Kasumi-1 (cell line): ENCODE measurements at regions not wholly inside any gene's neighbourhood (a gene's known extent, or its start where the extent isn't known, plus 50 kb on each side); places are given as distances from the start of the nearest gene placed in this dataset.

Experiments
- DNase-seq, 2 experiments: peaks; one replicate each; lab custom pipeline; 2025; lab: John Stamatoyannopoulos, UW

DNA sequence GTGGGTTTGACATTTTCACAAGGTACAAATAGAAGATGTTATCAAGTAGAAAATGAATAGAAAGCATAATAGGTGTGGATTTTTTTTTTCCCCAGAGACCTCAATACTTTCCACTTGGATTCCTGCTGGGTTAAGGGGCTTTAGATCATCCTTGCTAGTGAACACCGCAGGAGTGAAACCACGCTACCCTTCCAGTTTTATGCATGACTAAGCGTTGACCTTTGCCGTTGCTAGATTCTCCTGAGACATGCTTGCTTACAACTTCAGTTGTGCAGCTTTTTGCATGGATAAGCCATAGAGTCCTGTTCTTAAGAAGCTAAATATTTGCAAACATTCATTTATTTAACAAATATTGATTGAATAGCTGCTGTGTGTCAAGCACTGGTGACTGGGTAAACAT is 299.7 kb upstream of the LMCD1 start:
- no peak for DNase-seq

DNA sequence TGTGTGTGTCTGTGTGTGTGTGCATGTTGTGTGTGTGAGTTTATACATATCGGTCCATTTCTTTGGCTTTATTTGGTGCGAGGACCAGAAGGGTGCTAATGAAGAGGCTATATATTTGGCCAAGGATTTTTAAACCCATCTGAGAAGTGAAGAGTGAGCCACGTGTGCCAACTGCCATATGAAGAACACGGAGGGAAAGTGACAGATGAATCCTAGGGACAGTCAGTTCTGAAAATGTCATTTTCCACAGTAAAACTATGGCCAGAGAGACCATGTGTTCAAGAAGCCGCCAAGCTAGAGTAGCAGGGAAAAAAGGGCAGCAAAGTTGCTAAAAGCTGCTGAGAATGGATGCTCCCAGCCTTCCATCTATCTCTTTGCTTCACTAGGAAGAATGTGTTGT is 297.3 kb upstream of the LMCD1 start:
- DNase-seq, result no peak

DNA sequence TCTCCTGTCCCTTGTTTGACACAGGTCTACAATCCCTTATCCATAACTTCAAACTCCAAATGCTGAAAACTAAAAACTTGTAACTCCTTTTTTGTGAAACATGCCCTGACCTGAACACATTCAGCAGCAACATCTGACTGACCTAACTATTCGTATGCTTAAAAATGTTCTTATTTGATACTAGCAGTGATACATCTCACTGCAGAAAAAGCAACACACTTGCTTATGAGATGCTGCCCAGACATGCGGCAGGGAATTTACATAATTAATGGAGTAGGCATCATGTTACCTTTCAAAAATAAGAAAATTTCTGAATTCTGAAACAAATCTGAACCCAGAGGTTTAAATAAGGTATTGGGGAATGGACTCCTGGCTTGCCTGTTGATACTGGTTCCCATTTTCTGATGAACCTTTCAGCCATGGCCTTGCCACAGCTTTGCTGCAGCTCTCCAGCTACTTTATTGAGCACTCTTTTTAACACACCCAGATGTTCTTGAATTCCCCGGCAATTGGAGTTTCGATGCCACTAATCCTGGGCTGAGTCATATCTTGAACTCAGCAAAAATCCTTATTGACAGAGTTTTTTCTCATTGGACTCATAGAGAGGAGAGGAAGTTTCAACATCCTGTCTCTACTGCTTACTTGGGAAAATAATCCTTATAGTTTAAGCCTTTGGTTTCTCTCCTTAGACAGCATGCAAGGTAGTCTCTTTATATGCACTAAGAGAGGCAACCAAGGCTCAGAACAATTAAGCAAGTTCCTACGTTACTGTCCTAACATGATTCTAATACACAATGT is 296.6 kb upstream of the LMCD1 start:
- DNase-seq, result no peak

DNA sequence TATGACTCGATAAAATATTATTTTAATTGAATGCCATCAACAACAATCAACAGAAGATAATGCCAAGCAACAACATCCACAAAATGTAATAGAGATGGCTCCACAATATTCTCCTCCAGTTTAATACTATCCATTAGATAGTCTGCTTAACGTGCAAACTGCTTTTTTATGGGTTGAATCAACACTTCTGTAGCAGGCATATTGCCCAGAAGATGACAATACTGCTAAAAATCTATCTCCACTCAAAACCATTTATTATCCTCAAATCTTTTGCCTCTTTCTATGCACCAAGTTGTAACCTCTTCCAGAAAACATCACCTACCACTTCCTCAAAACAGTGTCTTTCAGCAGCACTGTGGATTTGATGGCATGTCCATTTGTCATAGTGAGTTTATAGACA is 295.7 kb upstream of the LMCD1 start:
- no peak for DNase-seq

DNA sequence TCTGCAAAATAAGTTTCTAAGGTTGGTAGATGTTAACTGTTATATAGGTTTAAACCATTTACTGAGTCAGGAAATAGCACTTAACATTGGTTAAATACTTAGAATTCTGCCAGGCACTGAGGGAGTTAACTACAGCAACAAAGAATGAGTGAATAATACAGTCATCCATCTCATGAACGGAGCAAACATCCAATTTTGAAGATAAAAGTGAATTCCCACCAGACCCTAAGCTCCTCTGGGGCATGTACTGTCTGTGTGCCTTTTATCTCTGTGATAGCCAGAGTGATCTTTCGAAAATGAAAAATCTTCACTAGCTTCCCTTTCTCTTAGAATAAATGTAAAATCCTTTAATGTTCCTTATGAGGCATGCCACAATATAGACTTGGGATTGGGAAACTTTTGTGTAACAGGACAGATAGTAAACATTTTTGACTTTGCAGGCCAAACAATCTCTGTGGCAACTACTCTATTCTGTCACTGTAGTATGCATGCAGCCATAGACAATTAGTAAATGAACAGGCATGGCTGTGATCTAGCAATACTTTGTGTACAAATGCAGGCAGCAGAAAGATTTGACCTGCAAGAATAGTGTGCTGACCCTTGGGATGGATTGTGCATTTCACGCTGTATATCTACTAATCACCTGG is 294.5 kb upstream of the LMCD1 start:
- DNase-seq, result no peak

DNA sequence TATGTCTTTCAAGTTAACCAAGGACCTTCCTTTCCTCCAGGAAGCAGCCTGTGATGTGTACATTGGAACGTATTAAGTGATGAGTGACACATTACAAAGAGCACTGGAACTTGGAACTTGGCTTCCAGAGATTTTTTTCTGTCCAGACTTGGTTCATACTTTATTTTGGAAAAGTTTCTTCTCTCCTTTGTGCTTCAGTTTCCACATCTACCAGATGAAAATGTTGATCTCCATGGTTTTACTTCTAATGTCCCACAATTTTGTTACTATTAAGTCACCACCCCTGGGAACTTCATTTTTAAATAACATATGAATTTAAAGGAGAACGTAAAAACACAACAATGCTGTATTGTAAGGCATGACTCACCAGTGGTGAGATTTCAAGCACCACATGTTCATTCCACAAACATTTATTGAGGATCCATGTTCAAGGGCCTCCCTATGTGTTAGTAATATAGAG is 290.7 kb upstream of the LMCD1 start:
- no peak for DNase-seq

DNA sequence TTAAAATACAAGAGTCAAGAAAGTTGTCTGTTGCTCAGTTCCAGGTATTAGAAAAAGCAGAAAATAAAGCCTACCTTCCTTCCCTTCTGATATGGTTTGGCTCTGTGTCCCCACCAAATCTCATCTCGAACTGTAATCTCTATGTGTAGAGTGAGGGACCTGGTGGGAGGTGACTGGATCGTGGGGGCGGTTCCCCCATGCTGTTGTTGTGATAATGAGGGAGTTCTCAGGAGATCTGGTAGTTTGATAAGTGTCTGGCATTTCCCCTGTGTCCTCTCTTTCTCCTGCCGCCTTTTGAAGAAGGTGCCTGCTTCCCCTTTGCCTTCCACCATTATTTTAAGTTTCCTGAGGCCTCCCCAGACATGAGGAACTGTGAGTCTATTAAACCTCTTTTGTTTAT is 288.8 kb upstream of the LMCD1 start:
- DNase-seq, result no peak

DNA sequence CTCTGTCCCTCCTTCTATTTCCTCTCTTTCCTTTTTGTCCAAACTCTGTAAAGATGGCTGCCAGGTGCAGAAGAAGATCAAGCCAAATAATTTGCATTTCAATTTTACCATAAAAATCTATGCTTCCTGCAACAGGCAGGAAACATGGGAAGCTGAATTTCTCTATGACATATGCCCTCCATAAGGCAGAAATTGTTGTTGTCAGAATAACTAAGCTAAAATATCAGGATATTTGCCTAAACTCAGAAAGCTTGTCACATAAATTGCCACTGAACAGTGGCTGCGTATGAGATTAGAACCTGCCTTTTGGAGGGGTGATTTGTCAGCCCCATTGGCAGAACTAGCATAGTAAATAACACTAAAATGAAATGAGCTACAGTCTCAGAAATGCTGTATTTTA is 288.3 kb upstream of the LMCD1 start:
- DNase-seq, result no peak

DNA sequence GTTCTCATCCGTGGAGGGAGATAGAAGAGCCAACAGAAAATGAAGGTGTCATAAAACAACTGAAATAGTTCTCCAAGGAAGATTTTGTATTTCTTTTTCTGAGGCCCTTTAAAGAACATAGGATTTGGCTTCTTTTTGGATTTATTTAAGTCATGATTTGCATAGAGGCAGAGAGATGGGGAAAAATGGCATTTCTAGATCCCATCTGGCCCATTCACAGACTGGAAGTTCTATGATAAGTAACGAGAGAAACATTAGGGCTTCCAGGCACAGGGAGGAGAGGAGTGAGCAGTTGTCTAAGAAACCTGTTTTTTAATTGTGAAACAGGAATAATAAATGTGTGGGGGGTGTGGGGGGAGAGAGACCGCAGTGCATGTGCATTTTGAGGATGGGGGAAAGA is 285.8 kb upstream of the LMCD1 start:
- DNase-seq, result no peak

DNA sequence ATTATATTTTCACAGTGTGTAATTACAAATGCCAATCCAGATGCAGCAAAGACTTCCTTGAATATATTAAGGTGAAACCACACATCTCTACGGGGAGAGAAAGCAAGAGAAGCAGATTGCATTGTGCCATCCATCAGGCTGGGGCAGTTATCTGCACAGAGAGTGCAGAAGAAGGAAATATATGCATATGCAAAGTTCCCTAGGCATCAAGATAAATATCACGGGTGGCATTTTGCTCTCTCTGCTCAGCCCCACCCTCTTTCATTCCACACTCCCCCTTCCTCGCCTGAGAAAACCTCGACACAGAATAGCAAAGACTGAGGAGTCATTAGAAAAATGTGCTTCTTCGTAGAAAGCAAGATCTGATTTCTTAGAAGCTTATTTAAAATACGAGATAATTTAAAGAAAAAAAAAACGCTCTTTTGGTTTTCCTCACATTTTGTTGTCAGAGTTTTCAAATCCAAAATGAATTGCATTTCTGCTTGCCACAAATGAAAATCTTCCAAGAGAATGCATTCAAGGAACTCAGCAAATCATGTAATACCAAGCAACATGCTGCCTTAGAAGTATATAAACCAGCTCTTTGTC is 283.2 kb upstream of the LMCD1 start:
- DNase-seq, result no peak

DNA sequence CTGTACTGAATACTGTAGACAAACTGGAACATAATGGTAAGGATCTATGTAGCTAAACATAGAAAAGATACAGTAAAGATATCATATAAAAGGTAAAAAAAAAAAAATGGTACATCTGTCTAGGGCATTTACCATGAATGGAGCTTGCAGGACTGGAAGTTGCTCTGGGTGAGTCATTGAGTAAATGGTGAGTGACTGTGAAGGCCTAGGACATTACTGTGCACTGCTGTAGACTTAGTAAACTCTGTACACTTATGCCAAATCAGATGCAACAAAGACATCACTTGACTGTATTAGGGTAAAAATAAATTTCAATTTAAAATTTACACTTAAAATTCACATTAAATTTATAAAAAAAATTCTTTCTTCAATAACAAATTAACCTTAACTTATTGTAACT is 281.3 kb upstream of the LMCD1 start:
- no peak for DNase-seq

DNA sequence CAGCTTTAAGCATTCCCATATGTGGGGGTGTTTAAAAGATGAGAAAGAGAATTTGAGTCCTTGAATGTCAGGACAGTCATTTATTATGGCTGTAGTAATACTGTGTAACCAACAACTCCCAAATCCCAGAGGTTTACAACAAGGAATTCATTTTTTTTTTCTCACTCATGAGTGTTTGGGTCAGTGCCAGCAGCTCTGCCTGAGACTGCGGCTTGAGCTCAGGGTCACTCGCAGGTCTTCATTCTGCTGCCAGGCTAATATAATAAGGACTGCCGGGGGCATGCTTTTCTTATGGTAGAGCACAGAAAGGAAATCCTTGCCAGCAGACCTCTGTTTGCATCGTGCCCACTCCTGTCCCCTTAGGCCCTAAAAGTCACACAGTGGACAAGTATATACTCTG is 277.9 kb upstream of the LMCD1 start:
- no peak for DNase-seq

DNA sequence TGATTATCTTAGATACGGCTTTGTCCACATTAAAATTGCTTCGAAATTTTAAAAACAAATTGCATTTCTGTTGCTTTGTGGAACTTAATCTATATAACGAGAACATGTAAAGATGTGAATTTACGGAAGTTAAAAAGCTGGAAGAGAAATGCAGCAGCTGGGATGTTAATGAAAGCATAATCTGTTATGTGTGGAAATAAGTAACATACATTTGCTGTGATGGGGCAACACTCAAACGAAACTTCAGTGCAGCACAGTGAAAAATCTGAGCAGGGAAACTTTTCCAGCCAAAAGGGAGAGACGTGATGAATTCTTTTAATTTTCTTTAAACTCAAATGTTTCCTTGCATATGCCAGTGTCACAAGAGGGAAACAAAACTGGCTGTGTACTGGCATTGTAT is 276.7 kb upstream of the LMCD1 start:
- DNase-seq, result no peak

DNA sequence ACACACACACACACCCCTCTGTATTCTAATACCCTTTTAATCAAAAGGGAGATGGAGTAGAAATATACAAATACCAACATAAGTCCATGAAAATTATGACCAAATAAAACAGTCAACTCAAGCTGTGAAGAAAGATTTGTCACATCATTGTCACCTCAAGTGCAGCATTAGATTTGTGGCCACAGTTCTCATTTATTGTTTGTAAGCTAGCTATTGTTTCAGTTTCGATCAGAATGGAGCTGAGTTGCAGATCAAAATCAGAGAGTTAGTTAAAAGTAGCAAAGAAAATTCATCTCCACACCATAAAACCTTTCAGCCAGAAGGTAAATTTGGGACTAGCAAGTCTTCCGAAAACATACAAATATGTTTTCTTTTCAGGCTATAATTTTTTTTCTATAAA is 267.7 kb upstream of the LMCD1 start:
- no peak for DNase-seq

DNA sequence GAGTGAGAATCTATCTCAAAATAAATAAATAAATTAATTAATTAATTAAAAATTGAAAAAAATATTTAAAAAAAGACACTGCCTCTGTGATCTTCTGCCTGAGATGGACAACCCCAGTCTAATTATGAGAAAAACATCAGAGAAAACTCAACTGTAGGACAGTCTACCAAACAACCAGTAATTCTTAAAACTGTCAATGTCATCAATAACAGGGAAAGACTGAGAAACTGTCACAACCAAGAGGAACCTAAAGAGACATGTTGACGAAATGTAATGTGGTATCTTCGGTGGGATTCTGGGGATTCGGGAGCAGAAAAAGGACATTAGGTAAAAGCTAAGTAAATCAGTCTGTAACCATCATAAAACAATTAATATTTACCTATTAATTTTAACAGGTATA is 265.4 kb upstream of the LMCD1 start:
- no peak for DNase-seq

DNA sequence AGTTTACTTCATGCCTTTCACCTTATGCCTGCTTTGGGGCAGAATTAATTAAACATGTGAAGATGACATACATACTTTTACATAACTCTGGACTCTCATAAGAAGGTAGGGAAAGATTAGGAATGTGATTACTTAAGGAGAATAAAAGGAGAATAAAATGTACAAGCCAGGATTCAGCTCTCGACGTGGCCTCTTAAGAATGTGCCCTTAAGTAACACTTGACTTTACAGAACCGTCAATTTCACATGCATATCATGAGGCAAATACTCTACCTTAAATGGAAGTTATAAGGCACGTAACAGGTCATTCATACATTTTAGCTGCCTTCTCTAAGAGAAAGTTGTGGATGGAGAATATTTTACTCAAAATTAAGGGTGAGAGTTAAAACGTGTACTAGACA is 263.7 kb upstream of the LMCD1 start:
- DNase-seq, result no peak

DNA sequence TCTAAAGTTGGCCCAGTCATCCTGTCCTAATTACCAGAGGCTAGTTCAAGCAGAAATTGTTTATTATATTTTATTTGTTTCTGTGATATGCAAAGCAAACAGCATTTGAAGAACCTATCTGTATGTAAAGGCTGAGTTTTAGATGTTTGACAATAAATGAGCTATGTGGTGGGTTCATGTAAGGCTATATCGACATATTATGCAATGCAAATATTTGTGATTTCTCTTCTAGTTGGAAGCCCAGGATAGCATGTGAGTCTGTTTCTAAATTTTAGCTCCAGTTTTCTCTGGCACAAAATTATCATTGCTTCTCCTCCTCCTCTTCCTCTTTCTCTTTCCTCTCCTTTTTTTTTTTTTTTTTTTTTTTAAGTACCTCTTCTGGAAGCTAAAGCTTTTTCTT is 263.2 kb upstream of the LMCD1 start:
- no peak for DNase-seq

DNA sequence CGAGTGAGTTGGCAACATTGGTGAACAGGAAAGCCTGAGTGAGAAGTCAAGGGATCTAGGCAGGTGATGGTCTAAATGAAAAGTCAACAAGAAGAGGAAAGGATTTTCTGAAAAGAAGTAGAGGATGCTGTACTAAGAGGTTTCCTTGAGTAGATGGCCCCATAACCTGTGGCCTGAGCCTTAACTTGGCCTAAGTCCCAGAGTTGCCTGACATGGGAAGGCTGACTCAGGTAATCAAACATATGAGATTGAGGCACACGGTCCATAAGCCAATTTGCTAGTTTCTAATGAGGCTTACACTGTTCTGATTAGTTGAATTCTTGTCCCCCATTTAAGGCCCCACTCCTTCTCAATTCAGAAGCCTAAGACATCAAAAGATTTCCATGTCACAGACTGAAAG is 262.5 kb upstream of the LMCD1 start:
- no peak for DNase-seq

DNA sequence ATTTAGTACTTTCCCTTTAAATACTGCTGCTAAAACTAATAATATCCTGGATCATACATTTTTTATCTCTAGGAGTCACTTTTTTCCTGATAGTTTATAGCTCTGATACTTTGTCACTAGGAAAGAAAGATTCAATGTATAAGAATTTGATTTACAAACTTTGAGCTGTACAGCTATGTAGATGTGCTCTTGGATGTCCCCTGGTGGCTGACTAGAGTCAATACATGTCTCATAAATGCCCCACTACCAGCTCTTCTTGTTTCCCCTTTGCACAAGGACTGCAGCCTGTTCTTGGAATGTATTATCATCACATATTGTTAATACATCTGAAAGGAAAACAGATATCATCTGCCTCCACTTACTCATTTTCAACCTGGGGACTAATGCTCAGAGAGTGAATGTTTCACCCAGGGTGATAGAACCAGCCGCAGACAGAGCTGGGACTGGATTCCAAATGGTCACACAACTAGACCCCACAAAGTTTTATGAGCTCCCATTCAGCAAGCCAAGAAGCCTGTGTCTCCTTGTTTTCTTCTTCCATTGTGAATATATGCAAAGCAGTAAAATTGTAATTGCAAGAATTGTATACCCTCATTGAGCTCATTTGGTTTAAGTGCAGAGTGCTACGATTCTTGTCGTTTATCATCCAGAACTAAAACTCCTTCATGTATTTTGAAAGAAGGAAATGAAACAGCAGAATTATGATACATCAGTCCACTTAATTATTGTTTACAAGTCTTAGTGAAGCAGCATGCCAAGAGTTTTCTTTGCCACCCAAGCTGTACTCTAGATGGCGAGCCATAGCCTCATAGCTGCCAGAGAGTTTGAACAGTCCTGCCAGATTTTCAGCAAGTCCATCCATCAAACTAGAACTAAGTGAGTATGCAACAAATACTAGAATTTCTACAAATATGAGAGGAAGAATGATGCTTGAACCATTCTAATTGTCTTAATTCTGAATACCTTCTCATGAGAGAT is 261.6 kb upstream of the LMCD1 start:
- peak; percentile 70 to 86 for DNase-seq

DNA sequence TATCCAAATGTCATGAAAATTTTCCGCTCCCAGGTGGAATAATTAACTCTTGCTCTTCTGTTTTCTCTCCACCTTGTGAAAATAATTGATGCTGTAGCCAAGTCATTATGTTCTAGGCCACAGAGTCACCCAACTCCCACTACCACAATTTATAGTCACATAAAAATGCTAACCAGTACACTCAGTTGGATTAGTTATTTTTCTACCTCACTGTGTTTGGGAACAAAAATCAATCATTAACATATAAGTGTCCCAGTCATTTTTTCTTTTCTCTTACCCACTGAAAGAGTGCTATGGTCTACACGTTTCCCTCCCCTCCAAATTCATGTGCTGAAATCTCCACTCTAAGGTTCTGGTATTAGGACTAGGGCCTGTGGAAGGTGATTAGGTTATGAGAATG is 255.6 kb upstream of the LMCD1 start:
- DNase-seq, result no peak

DNA sequence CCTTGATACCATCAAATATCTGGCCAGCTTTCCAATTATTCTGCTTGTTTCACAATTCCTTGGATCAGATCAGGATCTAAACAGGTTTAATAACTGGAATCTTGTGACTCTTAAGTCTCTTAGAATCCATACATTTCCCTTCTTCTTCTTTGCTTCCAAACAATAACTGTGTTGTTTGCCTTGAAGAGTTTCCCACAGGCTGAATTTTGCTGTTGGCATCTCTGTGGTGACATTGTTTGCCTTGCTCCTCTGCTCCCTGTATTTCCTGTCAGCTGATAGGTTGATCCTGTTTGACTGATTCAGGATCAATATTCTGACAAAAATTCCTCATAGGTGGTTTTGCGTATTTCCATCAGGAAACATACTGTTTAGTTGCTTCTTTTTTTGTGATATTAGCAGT is 248.4 kb upstream of the LMCD1 start:
- no peak for DNase-seq

DNA sequence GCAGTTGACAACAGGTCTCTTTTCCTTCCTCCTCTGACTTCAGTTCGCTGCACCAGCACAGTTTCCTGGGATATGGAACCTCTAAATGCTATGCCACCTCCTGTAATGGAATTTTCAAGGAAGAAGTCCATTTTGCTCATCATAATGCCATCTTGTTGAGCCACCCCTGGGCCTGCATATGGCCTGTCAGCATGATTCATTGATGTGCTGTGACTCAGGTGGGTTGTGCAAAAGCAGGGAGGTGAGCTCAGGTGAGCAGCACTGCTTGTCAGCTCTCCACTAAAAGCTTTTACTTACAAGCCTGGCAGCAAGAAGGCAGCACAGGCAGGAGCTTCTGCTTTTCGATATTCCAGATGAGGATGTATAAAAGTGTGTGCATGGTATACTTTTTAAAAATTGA is 247.1 kb upstream of the LMCD1 start:
- no peak for DNase-seq
